Smooth muscle cell (in vitro differentiated cells): ENCODE measurements at regions not wholly inside any gene's neighbourhood (a gene's known extent, or its start where the extent isn't known, plus 50 kb on each side); places are given as distances from the start of the nearest gene placed in this dataset.
"Not testable (repeated sequence)": the region's sequence is repeated elsewhere in the genome, so short reads cannot be mapped to it uniquely, and the experiment has no call there.

Experiments
- DNase-seq: peaks from one replicate; lab custom pipeline; 2025; ENCODE audit not compliant: unreplicated experiment; lab: John Stamatoyannopoulos, UW
- H2AFZ ChIP-seq: fragments of 200-600 bp; sonication (generic); 2 replicates; pipeline ENCODE4 v1.6.0; 2016; ENCODE audit warnings: antibody characterized with exemption, low read depth, mild to moderate bottlenecking
- H3F3A ChIP-seq: fragments of 200-600 bp; sonication (generic); 2 replicates; pipeline ENCODE4 v1.6.0; 2017; ENCODE audit warnings: antibody characterized with exemption, low read depth
- H3K27ac ChIP-seq: fragments of 200-600 bp; sonication (generic); 2 replicates; pipeline ENCODE4 v1.5.1; 2016; ENCODE audit warnings: low read depth, mild to moderate bottlenecking
- H3K27me3 ChIP-seq: fragments of 200-600 bp; sonication (generic); 2 replicates; pipeline ENCODE4 v1.6.1; 2016; ENCODE audit warnings: low read depth, mild to moderate bottlenecking
- H3K36me3 ChIP-seq: fragments of 200-600 bp; sonication (generic); 2 replicates; pipeline ENCODE4 v1.5.1; 2016; ENCODE audit warnings: low read depth
- H3K4me1 ChIP-seq: fragments of 200-600 bp; sonication (generic); 2 replicates; pipeline ENCODE4 v1.5.1; 2016; ENCODE audit warnings: low read depth
- H3K4me2 ChIP-seq: fragments of 200-600 bp; sonication (generic); 2 replicates; pipeline ENCODE4 v1.6.0; 2016; ENCODE audit warnings: mild to moderate bottlenecking
- H3K4me3 ChIP-seq: fragments of 200-600 bp; sonication (generic); 2 replicates; pipeline ENCODE4 v1.5.1; 2016; ENCODE audit warnings: mild to moderate bottlenecking
- H3K79me2 ChIP-seq: fragments of 200-600 bp; sonication (generic); 2 replicates; pipeline ENCODE4 v1.6.0; 2016; ENCODE audit warnings: low read depth, mild to moderate bottlenecking
- H3K9ac ChIP-seq: fragments of 200-600 bp; sonication (generic); 2 replicates; pipeline ENCODE4 v1.6.0; 2016; ENCODE audit warnings: low read depth
- H3K9me3 ChIP-seq: fragments of 200-600 bp; sonication (generic); replicated peaks from 2 replicates; pipeline ENCODE4 v1.5.1; 2016; ENCODE audit warnings: low read depth
- H4K20me1 ChIP-seq: fragments of 200-600 bp; sonication (generic); 2 replicates; pipeline ENCODE4 v1.6.0; 2016; ENCODE audit warnings: low read depth
- WGBS: methylation state at CpG from one replicate; pipeline ENCODE4 v1.1.7; 2016; ENCODE audit warnings: low lambda C conversion rate; 5-methylcytosine and 5-hydroxymethylcytosine counted together
- TF ChIP-seq, protein P1 (sequence below): fragments of 200-600 bp; sonication (generic); IDR thresholded peaks from 2 replicates; pipeline ENCODE4 v1.5.1; 2017; ENCODE audit warnings: borderline replicate concordance, mild to moderate bottlenecking, antibody characterized with exemption; ENCODE audit not compliant: insufficient read depth, poor library complexity, severe bottlenecking

DNA sequence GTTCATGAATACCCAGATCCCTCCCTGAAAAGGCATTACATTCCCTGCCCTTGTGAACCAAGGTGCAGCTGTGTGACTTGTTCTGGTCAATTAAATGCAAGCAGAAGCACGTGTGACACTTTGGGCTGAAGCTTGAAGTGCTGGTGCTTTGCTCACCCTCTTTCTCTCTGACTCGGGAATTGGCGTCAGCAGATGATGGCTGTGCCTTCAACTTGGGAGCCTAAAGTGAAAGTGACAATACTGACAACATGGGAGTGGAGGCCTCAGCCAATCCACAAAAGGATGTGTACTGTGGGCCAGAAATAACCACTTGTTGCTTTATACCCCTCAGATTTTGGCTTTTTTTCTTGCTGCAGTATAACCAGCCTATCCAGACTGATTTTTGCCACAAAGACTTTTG lies 148.3 kb upstream of the THY1 start:
- no peaks in the 10 kb centered on the region for H3K79me2 ChIP-seq
- H3K4me2 ChIP-seq: no peak overlapping the region
- H3K9me3 ChIP-seq: no peaks in the 10 kb centered on the region
- WGBS: 71% methylated on average over 3 of the region's 3 CpGs
- no peak for DNase-seq
- no peak overlapping the region for H2AFZ ChIP-seq
- H3K36me3 ChIP-seq: no peaks in the 10 kb centered on the region
- H4K20me1 ChIP-seq: no peaks in the 10 kb centered on the region
- no peaks in the 10 kb centered on the region for H3K27me3 ChIP-seq
- H3F3A ChIP-seq: peaks cover 8% of the 10 kb centered on the region
- no peaks in the 10 kb centered on the region for H3K4me1 ChIP-seq
- TF ChIP-seq, protein P1, sequence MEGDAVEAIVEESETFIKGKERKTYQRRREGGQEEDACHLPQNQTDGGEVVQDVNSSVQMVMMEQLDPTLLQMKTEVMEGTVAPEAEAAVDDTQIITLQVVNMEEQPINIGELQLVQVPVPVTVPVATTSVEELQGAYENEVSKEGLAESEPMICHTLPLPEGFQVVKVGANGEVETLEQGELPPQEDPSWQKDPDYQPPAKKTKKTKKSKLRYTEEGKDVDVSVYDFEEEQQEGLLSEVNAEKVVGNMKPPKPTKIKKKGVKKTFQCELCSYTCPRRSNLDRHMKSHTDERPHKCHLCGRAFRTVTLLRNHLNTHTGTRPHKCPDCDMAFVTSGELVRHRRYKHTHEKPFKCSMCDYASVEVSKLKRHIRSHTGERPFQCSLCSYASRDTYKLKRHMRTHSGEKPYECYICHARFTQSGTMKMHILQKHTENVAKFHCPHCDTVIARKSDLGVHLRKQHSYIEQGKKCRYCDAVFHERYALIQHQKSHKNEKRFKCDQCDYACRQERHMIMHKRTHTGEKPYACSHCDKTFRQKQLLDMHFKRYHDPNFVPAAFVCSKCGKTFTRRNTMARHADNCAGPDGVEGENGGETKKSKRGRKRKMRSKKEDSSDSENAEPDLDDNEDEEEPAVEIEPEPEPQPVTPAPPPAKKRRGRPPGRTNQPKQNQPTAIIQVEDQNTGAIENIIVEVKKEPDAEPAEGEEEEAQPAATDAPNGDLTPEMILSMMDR: no peak
- H3K9ac ChIP-seq: no peak overlapping the region
- H3K4me3 ChIP-seq: no peak overlapping the region
- no peak overlapping the region for H3K27ac ChIP-seq

DNA sequence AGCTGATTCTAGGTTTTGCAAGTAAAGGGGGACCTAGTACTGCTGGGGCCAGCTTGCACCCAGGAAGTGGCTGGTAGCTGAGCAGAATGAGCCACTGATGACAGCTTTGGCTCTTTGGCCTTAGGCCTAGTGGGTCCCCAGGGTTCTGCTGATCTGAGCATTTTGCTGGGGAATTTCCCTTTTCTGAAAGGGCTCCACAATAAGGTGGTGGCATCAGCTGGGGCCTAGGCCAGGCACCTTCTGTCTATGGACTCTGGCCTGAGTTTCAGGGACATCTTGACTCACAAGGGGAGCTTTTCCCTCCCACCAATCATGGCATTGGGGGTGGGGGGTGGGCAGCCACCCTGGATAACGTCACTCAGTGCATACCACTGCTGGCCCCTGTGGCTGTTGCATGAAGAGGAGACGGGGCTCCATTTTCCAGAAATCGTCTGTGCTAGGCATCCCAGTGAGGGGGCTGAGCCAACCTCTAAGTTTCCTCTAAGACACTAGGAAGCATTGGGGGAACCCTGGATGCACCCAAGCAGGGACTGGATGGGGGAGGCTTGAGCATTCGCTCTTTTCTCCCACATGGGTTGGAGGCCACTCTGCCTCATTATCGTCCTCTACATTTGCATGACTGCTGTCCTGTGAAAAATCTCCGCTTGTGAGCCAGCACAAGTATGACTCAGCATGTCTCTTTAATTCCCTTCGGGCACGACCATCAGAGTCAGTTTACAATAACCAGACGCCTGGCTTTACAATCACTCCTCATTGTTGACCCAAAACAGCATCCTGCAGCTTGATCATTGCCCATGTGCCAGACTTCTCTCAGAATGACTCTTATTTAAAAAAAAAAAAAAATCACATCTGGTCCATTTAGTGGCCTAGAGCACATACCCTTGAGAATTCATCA lies 145.0 kb upstream of the THY1 start:
- H3F3A ChIP-seq: peaks cover 8% of the 10 kb centered on the region
- WGBS: 10% methylated on average over 9 of the region's 9 CpGs
- H4K20me1 ChIP-seq: no peaks in the 10 kb centered on the region
- peak; percentile 21 for DNase-seq
- H3K79me2 ChIP-seq: no peaks in the 10 kb centered on the region
- H3K9ac ChIP-seq: no peak overlapping the region
- no peaks in the 10 kb centered on the region for H3K4me1 ChIP-seq
- no peak overlapping the region for H2AFZ ChIP-seq
- no peak overlapping the region for H3K4me3 ChIP-seq
- peak overlapping the region; percentile 61 for H3K27ac ChIP-seq
- H3K36me3 ChIP-seq: no peaks in the 10 kb centered on the region
- TF ChIP-seq, protein P1: no peak
- H3K27me3 ChIP-seq: no peaks in the 10 kb centered on the region
- H3K4me2 ChIP-seq: peak overlapping the region; percentile 45
- H3K9me3 ChIP-seq: no peaks in the 10 kb centered on the region

DNA sequence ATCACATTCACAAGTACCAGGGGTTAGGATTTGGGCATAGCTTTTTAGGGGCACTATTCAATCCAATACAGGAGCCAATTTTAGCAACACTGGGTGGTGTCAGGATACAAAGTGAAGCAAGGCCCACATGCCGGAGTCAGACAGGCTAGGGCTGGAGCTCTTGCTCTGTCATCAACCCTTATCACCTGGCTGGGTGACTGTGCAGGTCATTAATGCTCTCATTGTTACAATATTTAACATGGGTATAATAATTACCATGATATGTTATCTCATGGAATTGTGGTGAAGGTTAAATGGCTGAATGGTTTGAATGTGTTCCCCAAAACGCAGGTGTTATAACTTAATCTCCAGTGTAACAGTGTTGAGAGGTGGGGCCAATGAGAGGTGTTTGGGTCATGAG lies 143.3 kb upstream of the THY1 start:
- H3K36me3 ChIP-seq: no peaks in the 10 kb centered on the region
- H3K9ac ChIP-seq: no peak overlapping the region
- TF ChIP-seq, protein P1: no peak
- H3K79me2 ChIP-seq: no peaks in the 10 kb centered on the region
- DNase-seq: no peak
- no peak overlapping the region for H3K4me3 ChIP-seq
- H3K4me1 ChIP-seq: no peaks in the 10 kb centered on the region
- peaks cover 8% of the 10 kb centered on the region for H3F3A ChIP-seq
- no peaks in the 10 kb centered on the region for H3K9me3 ChIP-seq
- H3K27me3 ChIP-seq: no peaks in the 10 kb centered on the region
- WGBS: 95% methylated on average over 2 of the region's 2 CpGs
- no peak overlapping the region for H3K4me2 ChIP-seq
- H2AFZ ChIP-seq: no peak overlapping the region
- no peaks in the 10 kb centered on the region for H4K20me1 ChIP-seq
- no peak overlapping the region for H3K27ac ChIP-seq

DNA sequence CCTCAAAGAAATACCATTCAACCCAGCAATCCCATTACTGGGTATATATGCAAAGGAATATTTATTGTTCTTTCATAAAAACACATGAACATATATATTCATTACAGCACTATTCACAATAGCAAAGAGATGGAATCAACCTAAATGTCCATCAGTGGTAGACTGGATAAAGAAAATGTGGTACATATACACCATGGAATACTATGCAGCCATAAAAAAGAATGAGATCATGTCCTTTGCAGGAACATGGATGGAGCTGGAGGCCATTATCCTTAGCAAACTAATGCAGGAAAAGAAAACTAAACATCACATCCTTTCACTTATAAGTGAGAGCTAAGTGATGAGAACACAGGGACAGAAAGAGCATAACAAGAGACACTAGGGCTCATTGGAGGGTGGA lies 142.7 kb upstream of the THY1 start:
- H3K4me3 ChIP-seq, H3K4me2 ChIP-seq, H3K79me2 ChIP-seq, H3K36me3 ChIP-seq, H3K27me3 ChIP-seq, H4K20me1 ChIP-seq, H3K27ac ChIP-seq, DNase-seq, H3K4me1 ChIP-seq, H3K9me3 ChIP-seq, H3F3A ChIP-seq, H3K9ac ChIP-seq, H2AFZ ChIP-seq: not testable (repeated sequence)
